ENCODE measurements at regions not wholly inside any gene's neighbourhood (a gene's known extent, or its start where the extent isn't known, plus 50 kb on each side); places are given as distances from the start of the nearest gene placed in this dataset.

DNA sequence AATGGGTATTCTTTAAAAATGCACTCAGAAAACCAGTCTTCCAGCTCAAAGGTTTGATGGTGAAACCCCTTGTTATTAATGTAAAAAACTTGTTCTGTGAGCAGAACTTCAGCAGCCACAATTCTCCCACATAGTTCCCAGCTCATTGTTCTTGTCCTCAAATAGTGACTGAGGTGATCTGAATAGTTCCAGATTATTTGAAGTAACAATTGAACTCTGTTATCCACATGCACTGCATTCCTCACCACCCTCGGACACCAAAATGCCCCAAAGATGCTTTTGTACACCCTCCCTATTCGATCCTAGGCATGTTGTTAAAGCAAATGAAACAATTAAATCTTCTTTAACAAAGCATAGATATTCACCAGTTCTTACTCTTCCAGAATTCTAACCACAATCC is 2186.8 kb upstream of the CELF4 start:
- Histone ChIP-seq H3K27me3 (no peaks in the 10 kb centered on the region), H3K4me3 (no peak overlapping the region), H3K9me3 (no peaks in the 10 kb centered on the region), H3K4me1 (no peaks in the 10 kb centered on the region), H3K36me3 (no peaks in the 10 kb centered on the region), H3K27ac (no peak overlapping the region)
- 45 to 58% methylated on average over 2 of the region's 2 CpGs for WGBS, 2 donors
- no peak for TF ChIP-seq POLR2AphosphoS5 (IDR thresholded peaks at IDR 0.05)
- TF ChIP-seq EP300 (IDR thresholded peaks at IDR 0.05): no peak
- TF ChIP-seq, protein P1, sequence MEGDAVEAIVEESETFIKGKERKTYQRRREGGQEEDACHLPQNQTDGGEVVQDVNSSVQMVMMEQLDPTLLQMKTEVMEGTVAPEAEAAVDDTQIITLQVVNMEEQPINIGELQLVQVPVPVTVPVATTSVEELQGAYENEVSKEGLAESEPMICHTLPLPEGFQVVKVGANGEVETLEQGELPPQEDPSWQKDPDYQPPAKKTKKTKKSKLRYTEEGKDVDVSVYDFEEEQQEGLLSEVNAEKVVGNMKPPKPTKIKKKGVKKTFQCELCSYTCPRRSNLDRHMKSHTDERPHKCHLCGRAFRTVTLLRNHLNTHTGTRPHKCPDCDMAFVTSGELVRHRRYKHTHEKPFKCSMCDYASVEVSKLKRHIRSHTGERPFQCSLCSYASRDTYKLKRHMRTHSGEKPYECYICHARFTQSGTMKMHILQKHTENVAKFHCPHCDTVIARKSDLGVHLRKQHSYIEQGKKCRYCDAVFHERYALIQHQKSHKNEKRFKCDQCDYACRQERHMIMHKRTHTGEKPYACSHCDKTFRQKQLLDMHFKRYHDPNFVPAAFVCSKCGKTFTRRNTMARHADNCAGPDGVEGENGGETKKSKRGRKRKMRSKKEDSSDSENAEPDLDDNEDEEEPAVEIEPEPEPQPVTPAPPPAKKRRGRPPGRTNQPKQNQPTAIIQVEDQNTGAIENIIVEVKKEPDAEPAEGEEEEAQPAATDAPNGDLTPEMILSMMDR (IDR thresholded peaks at IDR 0.05): no peak
- TF ChIP-seq POLR2A (IDR thresholded peaks at IDR 0.05): no peak
- DNase-seq (no peak), ATAC-seq (ENCODE audit: low FRiP score in 2 of 2) (no peak)

DNA sequence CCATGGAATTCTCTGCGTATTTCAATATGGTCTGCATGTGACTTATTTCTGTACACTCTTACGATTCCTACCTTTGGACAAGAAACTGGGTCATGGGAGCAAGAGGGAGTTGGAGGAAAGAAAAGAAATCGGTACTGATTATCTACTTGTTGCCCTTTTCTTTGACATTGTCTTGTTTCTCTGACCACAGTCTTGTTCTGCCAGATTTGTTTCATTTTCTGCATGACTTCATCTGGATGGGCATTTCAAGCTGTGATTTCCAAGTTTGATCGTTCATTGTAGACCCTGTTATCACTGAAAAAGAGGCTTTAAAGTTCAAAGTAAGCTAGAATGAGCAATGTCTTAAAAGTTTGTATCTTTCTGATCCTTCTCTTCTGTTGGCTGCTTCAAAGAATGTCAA is 2186.3 kb upstream of the CELF4 start:
- no peak for ATAC-seq (ENCODE audit: low FRiP score in 2 of 2)
- Histone ChIP-seq H3K27me3 (no peaks in the 10 kb centered on the region), H3K9me3 (no peaks in the 10 kb centered on the region), H3K4me1 (no peaks in the 10 kb centered on the region), H3K27ac (no peak overlapping the region), H3K36me3 (no peaks in the 10 kb centered on the region), H3K4me3 (no peak overlapping the region)
- TF ChIP-seq POLR2AphosphoS5 (IDR thresholded peaks at IDR 0.05) (no peak), EP300 (IDR thresholded peaks at IDR 0.05) (no peak), POLR2A (IDR thresholded peaks at IDR 0.05) (no peak)
- TF ChIP-seq, protein P1 (IDR thresholded peaks at IDR 0.05): no peak
- no peak for DNase-seq
- WGBS, 2 donors: 81 to 85% methylated on average over 4 of the region's 4 CpGs

DNA sequence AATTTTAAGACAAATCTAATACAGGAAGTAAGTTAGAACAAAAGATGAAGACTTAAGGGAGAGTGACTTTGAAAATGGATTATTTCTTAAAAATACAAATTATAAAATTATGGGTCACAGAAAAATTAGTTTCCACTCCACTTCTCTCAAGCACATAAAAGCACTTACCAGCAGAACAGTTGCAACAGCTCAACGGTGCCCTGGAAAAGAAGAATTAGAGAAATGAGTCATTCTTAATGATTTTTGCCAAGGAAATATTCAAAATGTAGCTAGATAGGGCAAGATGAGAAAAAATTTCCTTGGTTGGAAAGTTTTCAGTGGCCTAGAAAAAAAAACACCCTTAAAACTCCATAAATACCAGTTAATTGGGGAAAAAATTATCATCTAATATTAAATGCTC is 2185.6 kb upstream of the CELF4 start:
- Histone ChIP-seq H3K9me3 (no peaks in the 10 kb centered on the region), H3K27ac (no peak overlapping the region), H3K27me3 (no peaks in the 10 kb centered on the region), H3K4me3 (no peak overlapping the region), H3K36me3 (no peaks in the 10 kb centered on the region), H3K4me1 (no peaks in the 10 kb centered on the region)
- 27 to 43% methylated on average over 1 of the region's 1 CpG for WGBS, 2 donors
- ATAC-seq (ENCODE audit: low FRiP score in 2 of 2) (no peak), DNase-seq (no peak)
- no peak for TF ChIP-seq EP300 (IDR thresholded peaks at IDR 0.05)
- TF ChIP-seq POLR2AphosphoS5 (IDR thresholded peaks at IDR 0.05): no peak
- TF ChIP-seq, protein P1 (IDR thresholded peaks at IDR 0.05): no peak
- no peak for TF ChIP-seq POLR2A (IDR thresholded peaks at IDR 0.05)

DNA sequence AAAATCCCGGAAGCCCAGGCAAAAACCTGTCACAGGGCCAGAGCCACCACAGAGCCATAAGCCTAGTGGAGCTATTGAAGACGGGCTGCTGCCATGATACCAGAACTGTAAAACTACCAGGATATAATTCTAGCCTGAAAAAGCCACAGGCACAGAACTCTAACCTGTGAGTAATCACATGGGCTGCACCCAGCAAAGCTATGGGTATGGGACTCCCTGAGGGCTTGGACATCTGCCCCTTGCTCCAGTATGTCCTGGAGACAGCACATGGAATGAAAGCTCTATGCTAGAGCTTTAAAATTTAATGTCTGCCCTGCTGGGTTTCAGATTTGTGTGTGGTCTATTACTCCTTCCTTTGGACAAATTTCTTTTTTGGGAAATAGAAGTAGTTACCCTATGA is 2183.6 kb upstream of the CELF4 start:
- H3K27ac ChIP-seq: no peak overlapping the region
- H3K27me3 ChIP-seq: no peaks in the 10 kb centered on the region
- no peak for ATAC-seq (ENCODE audit: low FRiP score in 2 of 2)
- no peaks in the 10 kb centered on the region for H3K36me3 ChIP-seq
- no peak overlapping the region for H3K4me3 ChIP-seq
- no peaks in the 10 kb centered on the region for H3K9me3 ChIP-seq
- 85 to 90% methylated on average over 2 of the region's 2 CpGs for WGBS, 2 donors
- TF ChIP-seq POLR2A (IDR thresholded peaks at IDR 0.05): no peak
- no peak for TF ChIP-seq POLR2AphosphoS5 (IDR thresholded peaks at IDR 0.05)
- TF ChIP-seq EP300 (IDR thresholded peaks at IDR 0.05): no peak
- no peak for DNase-seq
- no peaks in the 10 kb centered on the region for H3K4me1 ChIP-seq

DNA sequence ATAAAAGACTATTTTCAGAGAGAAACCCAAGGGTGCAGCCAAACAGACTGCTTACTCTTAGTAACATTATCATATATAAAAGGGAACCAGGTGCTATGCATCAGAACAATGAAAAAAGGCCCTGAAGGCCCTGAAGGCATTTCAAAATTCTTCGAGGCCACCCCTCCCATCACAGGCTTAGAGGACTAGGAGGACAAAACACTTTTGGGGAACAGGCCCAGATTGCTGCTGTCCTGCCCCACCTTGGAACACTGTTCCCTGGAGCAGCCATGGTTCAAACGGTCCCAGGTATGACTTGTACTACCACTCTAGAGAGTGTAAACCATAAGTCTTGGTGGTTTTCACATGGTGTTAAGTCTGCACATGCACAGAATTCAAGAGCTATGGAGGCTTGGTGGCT is 2183.1 kb upstream of the CELF4 start:
- TF ChIP-seq EP300 (IDR thresholded peaks at IDR 0.05): no peak
- no peak for TF ChIP-seq POLR2AphosphoS5 (IDR thresholded peaks at IDR 0.05)
- no peak for TF ChIP-seq POLR2A (IDR thresholded peaks at IDR 0.05)
- TF ChIP-seq, protein P1 (IDR thresholded peaks at IDR 0.05): no peak
- Histone ChIP-seq H3K4me1 (no peaks in the 10 kb centered on the region), H3K36me3 (no peaks in the 10 kb centered on the region), H3K9me3 (no peaks in the 10 kb centered on the region), H3K27me3 (no peaks in the 10 kb centered on the region), H3K27ac (no peak overlapping the region), H3K4me3 (no peak overlapping the region)
- ATAC-seq (ENCODE audit: low FRiP score in 2 of 2) (no peak), DNase-seq (no peak)
- WGBS, 2 donors: 89 to 91% methylated on average over 2 of the region's 2 CpGs
